ENCODE measurements at regions not wholly inside any gene's neighbourhood (a gene's known extent, or its start where the extent isn't known, plus 50 kb on each side); places are given as distances from the start of the nearest gene placed in this dataset.

DNA sequence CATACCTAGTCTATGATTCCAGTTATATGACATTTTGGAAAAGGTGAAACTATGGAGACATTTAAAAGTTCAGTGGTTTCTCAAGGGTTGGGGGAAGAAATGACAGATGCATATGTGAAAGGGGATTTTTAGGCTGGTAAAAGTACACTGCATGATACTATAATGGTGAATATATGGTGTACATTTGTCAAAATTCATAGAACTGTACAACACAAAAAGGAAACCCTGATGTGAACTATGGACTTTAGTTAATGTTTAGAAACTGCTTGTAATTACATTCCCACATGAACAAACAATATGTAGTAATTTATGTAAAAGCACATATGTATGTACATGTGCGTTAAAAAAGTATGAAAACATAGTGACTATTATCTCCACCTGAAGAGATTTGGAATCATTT lies 907.3 kb upstream of the CITED2 start:
- no peak for DNase-seq (ENCODE audit: low spot score)
- no peak overlapping the region for H3K27ac ChIP-seq
- H3K4me3 ChIP-seq: no peak overlapping the region
- TF ChIP-seq, protein P1, sequence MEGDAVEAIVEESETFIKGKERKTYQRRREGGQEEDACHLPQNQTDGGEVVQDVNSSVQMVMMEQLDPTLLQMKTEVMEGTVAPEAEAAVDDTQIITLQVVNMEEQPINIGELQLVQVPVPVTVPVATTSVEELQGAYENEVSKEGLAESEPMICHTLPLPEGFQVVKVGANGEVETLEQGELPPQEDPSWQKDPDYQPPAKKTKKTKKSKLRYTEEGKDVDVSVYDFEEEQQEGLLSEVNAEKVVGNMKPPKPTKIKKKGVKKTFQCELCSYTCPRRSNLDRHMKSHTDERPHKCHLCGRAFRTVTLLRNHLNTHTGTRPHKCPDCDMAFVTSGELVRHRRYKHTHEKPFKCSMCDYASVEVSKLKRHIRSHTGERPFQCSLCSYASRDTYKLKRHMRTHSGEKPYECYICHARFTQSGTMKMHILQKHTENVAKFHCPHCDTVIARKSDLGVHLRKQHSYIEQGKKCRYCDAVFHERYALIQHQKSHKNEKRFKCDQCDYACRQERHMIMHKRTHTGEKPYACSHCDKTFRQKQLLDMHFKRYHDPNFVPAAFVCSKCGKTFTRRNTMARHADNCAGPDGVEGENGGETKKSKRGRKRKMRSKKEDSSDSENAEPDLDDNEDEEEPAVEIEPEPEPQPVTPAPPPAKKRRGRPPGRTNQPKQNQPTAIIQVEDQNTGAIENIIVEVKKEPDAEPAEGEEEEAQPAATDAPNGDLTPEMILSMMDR (IDR thresholded peaks at IDR 0.05): no peak

DNA sequence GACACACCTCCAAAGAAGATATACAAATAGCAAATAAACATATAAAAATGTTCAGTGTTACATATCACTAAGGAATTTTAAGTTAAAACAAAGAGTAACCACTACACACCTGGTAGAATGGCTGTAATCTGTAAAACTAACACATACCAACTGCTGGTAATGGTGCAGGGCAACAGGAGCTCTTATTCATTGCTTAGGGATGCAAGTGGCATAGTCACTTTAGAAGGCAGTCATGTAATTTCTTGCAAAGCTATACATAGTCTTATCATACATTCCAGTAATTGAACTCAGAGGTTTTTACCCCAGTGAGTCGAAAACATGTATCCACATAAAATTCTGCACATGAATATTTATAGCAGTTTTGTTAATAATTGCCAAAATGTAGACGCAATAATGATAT lies 906.8 kb upstream of the CITED2 start:
- no peak for DNase-seq (ENCODE audit: low spot score)
- Histone ChIP-seq H3K27ac (no peak overlapping the region), H3K4me3 (no peak overlapping the region)
- TF ChIP-seq, protein P1 (IDR thresholded peaks at IDR 0.05): no peak

DNA sequence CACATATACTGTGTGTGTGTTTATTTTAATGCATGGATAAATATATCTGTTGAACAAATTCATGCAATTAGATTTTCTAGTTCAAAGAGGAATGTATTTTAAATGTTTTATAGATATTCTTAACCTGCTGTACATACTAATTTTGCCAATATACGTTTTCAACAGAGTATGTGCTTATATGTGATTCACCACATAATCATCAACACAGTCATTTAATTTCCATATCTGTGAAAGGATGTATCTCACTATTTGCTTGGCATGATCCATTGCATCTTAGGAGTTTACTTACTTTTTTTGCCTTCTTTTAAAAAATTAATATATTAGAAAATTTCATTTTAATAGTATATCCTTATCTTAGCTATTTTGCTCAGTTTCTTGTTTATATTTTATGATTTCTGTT lies 902.3 kb upstream of the CITED2 start:
- no peak overlapping the region for H3K27ac ChIP-seq
- DNase-seq (ENCODE audit: low spot score): no peak
- no peak overlapping the region for H3K4me3 ChIP-seq
- TF ChIP-seq, protein P1 (IDR thresholded peaks at IDR 0.05): no peak

DNA sequence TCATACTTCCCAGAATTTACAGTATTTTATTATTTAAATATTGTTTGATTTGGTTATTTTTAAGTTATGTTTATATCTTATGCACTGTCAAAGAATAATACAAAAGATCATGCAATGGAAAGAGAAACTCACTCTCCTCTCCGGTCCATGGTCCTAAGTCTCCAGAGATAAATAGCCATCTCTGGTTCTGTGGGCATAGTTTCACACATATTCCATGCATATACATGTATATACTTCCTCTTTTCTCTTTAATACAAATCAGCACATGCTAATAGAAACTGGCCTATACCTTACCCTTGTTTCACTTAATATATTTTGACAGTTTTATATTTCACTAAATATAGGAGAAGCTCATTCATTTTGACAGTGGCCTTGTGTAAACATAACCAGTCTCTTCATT lies 901.7 kb upstream of the CITED2 start:
- TF ChIP-seq, protein P1 (IDR thresholded peaks at IDR 0.05): no peak
- DNase-seq (ENCODE audit: low spot score): no peak
- Histone ChIP-seq H3K4me3 (no peak overlapping the region), H3K27ac (no peak overlapping the region)

- no peak overlapping the region for H3K4me3 ChIP-seq
- no peak for DNase-seq (ENCODE audit: low spot score)
These were observed 901.3 kb upstream of the CITED2 start for GRCh38 chr6:140275725-140276124.

GRCh38 chr6:140274548-140274947 lies 900.1 kb upstream of the CITED2 start:
- no peak overlapping the region for H3K4me3 ChIP-seq
- no peak for DNase-seq (ENCODE audit: low spot score)
- H3K27ac ChIP-seq: no peak overlapping the region
- TF ChIP-seq, protein P1 (IDR thresholded peaks at IDR 0.05): no peak

More at GRCh38 chr6:140275725-140276124, 901.3 kb upstream of the CITED2 start:
- TF ChIP-seq, protein P1 (IDR thresholded peaks at IDR 0.05): no peak
- H3K27ac ChIP-seq: no peak overlapping the region

- Histone ChIP-seq H3K4me3 (no peak overlapping the region), H3K27ac (no peak overlapping the region)
- DNase-seq (ENCODE audit: low spot score): no peak
- TF ChIP-seq, protein P1 (IDR thresholded peaks at IDR 0.05): no peak
These were observed 897.4 kb upstream of the CITED2 start for GRCh38 chr6:140271759-140272377.

All from coronary artery (tissue), 2 donors.